ENCODE measurements at regions not wholly inside any gene's neighbourhood (a gene's known extent, or its start where the extent isn't known, plus 50 kb on each side); places are given as distances from the start of the nearest gene placed in this dataset.
"Not testable (repeated sequence)": the region's sequence is repeated elsewhere in the genome, so short reads cannot be mapped to it uniquely, and the experiment has no call there.

DNA sequence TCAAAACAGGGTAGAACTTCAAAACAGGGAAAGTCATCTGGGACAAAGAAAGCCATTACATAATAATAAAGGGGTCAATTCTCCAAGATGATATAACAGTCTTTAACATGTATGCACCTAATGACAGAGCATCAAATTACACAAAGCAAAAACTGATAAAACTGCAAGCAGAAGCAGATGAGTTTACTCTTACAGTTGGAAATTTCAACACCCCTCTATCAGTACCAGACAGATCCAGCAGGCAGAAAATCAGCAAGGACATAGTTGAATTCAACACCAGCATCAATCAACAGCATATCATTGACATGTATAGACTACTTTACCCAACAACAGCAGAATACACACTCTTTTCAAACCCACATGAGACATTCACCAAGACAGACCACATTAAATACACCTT, 233.0 kb upstream of the NEBL start:
- no peak for FAIRE-seq

- no peak for FAIRE-seq
Measured at GRCh38 chr10:21125471-21126228, 228.5 kb upstream of the NEBL start.

GRCh38 chr10:21122907-21123306, 225.8 kb upstream of the NEBL start:
- no peak for FAIRE-seq

- not testable (repeated sequence) for FAIRE-seq
Measured at GRCh38 chr10:21121822-21122221, 224.7 kb upstream of the NEBL start.

- no peak for FAIRE-seq
Measured at GRCh38 chr10:21114683-21115082, 217.6 kb upstream of the NEBL start.

- FAIRE-seq = no peak
Measured at GRCh38 chr10:21110358-21110757, 213.2 kb upstream of the NEBL start.

GRCh38 chr10:21106931-21107330, 209.8 kb upstream of the NEBL start:
- not testable (repeated sequence) for FAIRE-seq

GRCh38 chr10:21105331-21105730, 208.2 kb upstream of the NEBL start:
- not testable (repeated sequence) for FAIRE-seq

DNA sequence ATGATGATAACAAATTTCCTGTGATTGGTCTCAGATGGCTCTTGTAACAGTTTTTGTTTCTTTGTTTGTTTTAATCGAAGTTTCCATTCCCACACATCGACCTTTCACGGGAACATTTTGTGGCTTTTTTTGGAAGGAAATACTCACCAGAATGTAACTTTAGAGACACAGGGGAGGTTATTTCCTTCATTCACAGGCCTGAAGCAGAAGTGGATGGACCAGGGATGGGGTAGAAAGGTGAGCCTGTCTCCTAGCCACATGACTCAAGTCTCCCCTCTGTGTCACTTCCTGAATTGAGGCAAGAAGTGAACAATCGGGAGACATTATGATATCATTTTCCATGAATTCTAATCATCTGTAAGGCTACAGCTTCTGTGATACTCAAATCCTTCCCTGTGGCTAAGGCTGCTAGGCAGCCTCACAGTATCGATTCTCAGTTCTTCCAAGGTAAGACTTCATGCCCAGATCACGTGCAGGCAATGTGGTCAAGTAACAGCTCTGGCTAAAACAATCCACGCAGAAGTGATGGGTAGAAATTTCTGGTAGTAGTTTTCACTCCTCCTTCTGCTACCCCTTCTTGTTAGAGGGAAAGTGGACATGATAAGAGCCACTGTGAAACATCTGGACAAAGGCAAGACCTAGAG, 203.9 kb upstream of the NEBL start:
- no peak for FAIRE-seq

GRCh38 chr10:21100190-21100589, 203.1 kb upstream of the NEBL start:
- FAIRE-seq = no peak

DNA sequence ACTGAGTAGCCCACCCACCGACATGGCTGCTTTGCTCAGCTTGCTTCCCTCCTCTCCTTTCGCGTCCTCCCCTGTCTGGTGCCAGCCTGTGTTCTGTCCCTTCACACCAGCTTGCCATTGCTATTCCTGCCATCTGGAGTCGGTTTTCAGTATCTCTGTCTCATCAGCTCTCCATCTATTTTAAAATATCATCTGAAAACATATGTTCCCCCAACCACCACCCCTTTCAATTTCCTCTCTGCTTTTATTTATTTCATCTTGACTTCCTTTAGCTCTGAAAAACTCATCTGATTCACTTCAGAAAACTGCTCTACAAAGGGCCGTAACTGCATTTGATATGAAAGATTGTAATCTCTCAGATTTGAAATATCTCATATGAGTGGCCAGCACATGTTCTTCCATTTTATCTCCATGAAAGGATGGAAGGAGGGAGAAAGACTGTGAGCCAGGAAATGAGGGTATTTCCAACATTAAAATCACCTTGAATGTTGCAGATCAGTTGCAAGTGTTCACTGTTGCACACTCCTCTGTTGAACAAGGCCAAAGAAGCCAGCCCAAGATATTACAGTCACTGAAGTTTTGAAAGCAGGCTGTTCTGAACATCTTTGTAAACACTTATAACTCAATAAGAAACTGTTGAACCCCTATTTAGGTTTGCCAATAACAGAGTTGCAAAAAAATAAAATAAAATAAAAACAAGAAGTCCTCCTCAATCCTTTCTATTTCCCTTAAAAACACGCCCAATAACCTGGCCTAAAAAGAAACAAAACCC, 202.4 kb upstream of the NEBL start:
- no peak for FAIRE-seq

DNA sequence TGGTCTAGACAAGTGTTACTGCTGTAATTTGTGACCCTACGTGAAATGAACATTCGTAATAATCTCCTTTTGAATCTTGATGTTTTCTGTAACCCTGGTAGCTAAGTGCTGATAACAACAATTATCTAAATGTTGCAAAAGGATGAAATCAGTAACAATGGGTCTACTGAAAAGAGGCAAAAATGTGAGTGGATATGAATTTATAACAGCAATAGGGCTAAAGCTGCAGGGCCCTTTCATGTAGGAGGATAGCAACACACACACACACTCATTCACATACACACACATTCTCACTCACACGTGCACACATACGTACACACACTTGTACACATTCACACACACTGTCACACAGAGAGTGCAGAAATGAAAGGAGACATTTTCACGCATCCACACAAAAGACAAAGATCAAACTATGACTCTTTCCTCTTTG, 200.8 kb upstream of the NEBL start:
- FAIRE-seq = no peak

DNA sequence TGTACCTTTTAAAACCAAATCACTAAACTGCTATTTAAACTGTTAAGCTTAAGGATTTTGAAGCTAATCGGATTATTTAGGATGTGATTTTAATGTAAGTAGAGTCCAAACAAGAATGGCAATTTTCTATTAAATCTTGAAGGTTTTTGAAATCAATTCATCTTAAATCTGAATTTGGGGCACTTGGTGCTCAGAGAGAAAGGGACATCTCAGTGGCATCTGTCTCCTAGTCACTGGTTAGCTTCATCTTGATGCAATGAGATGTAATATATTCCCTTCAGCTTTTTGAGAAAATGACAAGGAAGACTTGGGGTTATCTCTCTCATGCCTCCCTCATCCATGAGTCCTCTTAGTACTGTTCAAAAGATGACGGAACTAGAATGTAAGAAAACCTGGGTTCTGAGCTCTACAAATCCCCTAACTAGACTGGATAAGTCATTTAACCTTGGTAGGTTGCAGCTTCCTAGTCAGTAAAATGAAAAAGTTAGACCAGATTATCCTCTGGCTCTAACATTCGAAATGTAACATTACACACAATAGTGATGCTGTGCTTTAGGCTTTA, 198.5 kb upstream of the NEBL start:
- FAIRE-seq = no peak

DNA sequence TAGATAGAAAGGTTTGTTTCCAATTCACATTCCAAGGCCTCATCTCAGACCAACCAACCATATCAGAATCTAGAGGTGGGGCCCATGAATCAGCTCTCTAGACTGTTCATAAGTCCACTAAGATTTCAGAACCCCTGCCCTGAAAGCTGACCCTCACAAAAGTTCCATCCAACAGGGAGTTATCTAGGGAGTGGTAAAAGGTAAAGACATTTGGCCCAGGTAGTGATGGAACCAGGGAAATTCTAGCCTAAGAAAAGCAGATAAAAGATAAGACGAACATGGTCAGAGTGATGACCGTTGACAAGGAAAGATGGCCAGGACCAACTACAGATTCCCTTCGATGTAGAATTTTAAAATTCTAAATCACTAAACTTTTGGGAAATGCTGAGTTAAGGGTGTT, 198.0 kb upstream of the NEBL start:
- no peak for FAIRE-seq

GRCh38 chr10:21092683-21093524, 195.8 kb upstream of the NEBL start:
- FAIRE-seq = no peak

- no peak for FAIRE-seq
Measured at GRCh38 chr10:21090609-21091082, 193.5 kb upstream of the NEBL start.

DNA sequence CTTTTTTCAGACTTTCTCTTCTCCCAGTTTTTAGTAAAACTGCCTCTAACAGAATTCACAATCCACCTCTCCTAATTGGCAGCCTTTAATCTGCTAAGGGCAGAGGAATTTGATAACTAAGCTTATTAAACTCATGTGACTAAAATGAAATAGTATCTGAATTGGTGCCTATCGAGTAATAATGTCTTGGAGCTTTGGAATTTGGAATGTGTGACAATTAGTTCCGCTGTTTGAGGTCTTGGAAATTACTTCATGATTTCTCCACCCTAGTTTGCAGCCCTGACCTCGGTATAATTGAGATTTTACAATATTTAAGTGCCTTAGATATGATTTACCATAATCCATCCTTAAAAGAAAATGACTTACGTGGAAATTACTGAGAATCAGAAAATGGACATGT, 190.4 kb upstream of the NEBL start:
- FAIRE-seq = no peak

DNA sequence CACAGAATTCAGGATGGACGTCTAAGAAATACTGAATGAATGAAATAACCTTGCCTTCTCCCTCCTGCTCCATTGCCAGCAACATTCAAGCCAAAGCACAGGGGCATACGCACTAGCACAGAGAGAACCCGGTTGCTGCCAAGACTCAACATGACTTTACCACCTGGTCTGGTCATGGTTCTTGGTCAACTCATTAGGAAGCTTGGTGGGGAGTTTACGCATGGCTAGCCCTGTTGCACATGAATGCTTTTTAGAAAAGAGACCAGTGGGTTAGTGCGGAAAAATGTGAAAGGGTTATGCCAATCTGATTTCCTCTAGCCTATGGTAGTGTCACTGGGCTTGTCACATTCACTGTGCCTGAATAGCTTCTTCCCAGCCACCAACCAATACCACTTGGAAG, 187.6 kb upstream of the NEBL start:
- FAIRE-seq = no peak

- no peak for FAIRE-seq
Measured at GRCh38 chr10:21083861-21084260, 186.8 kb upstream of the NEBL start.

GRCh38 chr10:21082206-21082605, 185.1 kb upstream of the NEBL start:
- FAIRE-seq = no peak

DNA sequence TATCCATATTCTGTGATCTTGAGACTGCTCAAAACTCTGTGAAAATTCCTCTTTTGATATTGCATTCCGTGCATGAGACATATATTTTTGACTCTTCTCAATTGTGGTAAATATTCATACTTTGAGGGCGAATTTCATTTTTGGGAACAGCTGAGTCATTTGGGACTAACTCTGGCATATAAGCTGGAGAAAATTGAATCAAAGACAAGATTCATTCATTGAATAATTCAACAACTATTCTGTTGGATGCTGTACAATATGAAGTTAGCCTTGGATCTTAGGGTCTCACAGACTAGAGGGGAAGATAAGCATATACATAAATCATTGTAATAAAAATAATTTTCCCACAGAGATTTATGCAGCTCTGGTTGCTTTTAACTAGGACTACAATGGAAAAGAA, 183.2 kb upstream of the NEBL start:
- FAIRE-seq = no peak

- FAIRE-seq = no peak
Measured at GRCh38 chr10:21079330-21079658, 182.2 kb upstream of the NEBL start.
